COLO829 (cell line): ENCODE measurements at regions not wholly inside any gene's neighbourhood (a gene's known extent, or its start where the extent isn't known, plus 50 kb on each side); places are given as distances from the start of the nearest gene placed in this dataset.
"Not testable (repeated sequence)": the region's sequence is repeated elsewhere in the genome, so short reads cannot be mapped to it uniquely, and the experiment has no call there.

Source experiments
- DNase-seq: peaks from one replicate; pipeline ENCODE4 v3.0.0; 2012; ENCODE audit warnings: low spot score

GRCh38 chr5:138647794-138648410 is 72.7 kb upstream of the HSPA9 start:
- no peak for DNase-seq

GRCh38 chr5:138647261-138647788 is 72.1 kb upstream of the HSPA9 start:
- DNase-seq: no peak

GRCh38 chr5:138646671-138647070 is 71.5 kb upstream of the HSPA9 start:
- no peak for DNase-seq

GRCh38 chr5:138645778-138646575 is 70.8 kb upstream of the HSPA9 start:
- DNase-seq: no peak

GRCh38 chr5:138643040-138643791 is 68.0 kb upstream of the HSPA9 start:
- DNase-seq: no peak

- no peak for DNase-seq
Measured at GRCh38 chr5:138641547-138642298, 66.5 kb upstream of the HSPA9 start.

- DNase-seq: no peak
Measured at GRCh38 chr5:138640646-138641254, 65.5 kb upstream of the HSPA9 start.

- DNase-seq: no peak
Measured at GRCh38 chr5:138640138-138640537, 64.9 kb upstream of the HSPA9 start.

GRCh38 chr5:138639326-138639725 is 64.1 kb upstream of the HSPA9 start:
- no peak for DNase-seq

- DNase-seq: no peak
Measured at GRCh38 chr5:138637256-138637655, 62.1 kb upstream of the HSPA9 start.

GRCh38 chr5:138636398-138636944 is 61.3 kb upstream of the HSPA9 start:
- DNase-seq: no peak

GRCh38 chr5:138635708-138636107 is 60.5 kb upstream of the HSPA9 start:
- no peak for DNase-seq

GRCh38 chr5:138635265-138635664 is 60.1 kb upstream of the HSPA9 start:
- no peak for DNase-seq

- DNase-seq: not testable (repeated sequence)
Measured at GRCh38 chr5:138634804-138635203, 59.6 kb upstream of the HSPA9 start.

- DNase-seq: no peak
Measured at GRCh38 chr5:138632900-138633489, 57.8 kb upstream of the HSPA9 start.

- DNase-seq: no peak
Measured at GRCh38 chr5:138631096-138631928, 56.1 kb upstream of the HSPA9 start.

GRCh38 chr5:138629392-138629791 is 54.2 kb upstream of the HSPA9 start:
- no peak for DNase-seq

GRCh38 chr5:138626333-138626944 is 51.2 kb upstream of the HSPA9 start:
- DNase-seq: no peak

GRCh38 chr5:138625134-138625533 is 49.9 kb upstream of the HSPA9 start:
- DNase-seq: no peak
